Esophagus squamous epithelium (tissue), 5 donors: ENCODE measurements at regions not wholly inside any gene's neighbourhood (a gene's known extent, or its start where the extent isn't known, plus 50 kb on each side); places are given as distances from the start of the nearest gene placed in this dataset.

Experiments used
- DNase-seq: peaks from one replicate; lab custom pipeline; 2025; lab: John Stamatoyannopoulos, UW
- H3K27ac ChIP-seq, 4 donors: fragments of 200-600 bp; sonication (generic); one replicate each; pipeline ENCODE4 v1.5.1; 2016 to 2019; ENCODE audit warnings: mild to moderate bottlenecking in 1 of 4
- H3K27me3 ChIP-seq, 4 donors: fragments of 200-600 bp; sonication (generic); 1 replicate in 3 of 4; 2 replicates in 1 of 4; pipeline versions ENCODE4 v1.5.1 to v1.6.0; 2017 to 2021; ENCODE audit warnings: antibody characterized with exemption in 1 of 4
- H3K36me3 ChIP-seq, 3 donors: fragments of 200-600 bp; sonication (generic); one replicate each; pipeline ENCODE4 v1.5.1; 2016 to 2019
- H3K4me1 ChIP-seq, 3 donors: fragments of 200-600 bp; sonication (generic); one replicate each; pipeline ENCODE4 v1.5.1; 2017 to 2019
- H3K4me3 ChIP-seq, 4 donors: fragments of 200-600 bp; sonication (generic); 1 replicate in 3 of 4; 2 replicates in 1 of 4; pipeline ENCODE4 v1.5.1; 2016 to 2019; ENCODE audit warnings: mild to moderate bottlenecking in 2 of 4, moderate library complexity in 1 of 4
- H3K9me3 ChIP-seq, 3 donors: fragments of 200-600 bp; sonication (generic); one replicate each; pipeline ENCODE4 v1.5.1; 2016 to 2019
- POLR2A ChIP-seq, 4 donors: fragments of 450-650 bp; IDR thresholded peaks; one replicate each; pipeline ENCODE4 v1.6.1; 2017; ENCODE audit warnings: antibody characterized with exemption in 4 of 4, mild to moderate bottlenecking in 4 of 4, moderate library complexity in 3 of 4
- WGBS, 2 donors: methylation state at CpG; one replicate each; pipeline ENCODE4 v1.1.5; 2018; 5-methylcytosine and 5-hydroxymethylcytosine counted together
- intact Hi-C: fragments of 100-400 bp; cut with DNase I; formaldehyde crosslinking; loops from one replicate; pipeline ENCODE4 v1.15.0; 2022
- TF ChIP-seq, protein P1 (sequence below), 6 experiments: fragments of 450-650 bp in 4 of 6; fragments of 200-600 bp in 2 of 6; sonication (generic) in 2 of 6; IDR thresholded peaks; one replicate each; pipeline ENCODE4 v1.5.1; 2016 to 2019; ENCODE audit warnings: antibody characterized with exemption in 6 of 6, mild to moderate bottlenecking in 4 of 6, moderate library complexity in 4 of 6
- donor health status: DM: yes; HTN: yes; CAD: no.

GRCh38 chr10:30215141-30215540 lies 133.9 kb downstream of the MTPAP start:
- no peak for TF ChIP-seq POLR2A (IDR thresholded peaks at IDR 0.05)
- TF ChIP-seq, protein P1, sequence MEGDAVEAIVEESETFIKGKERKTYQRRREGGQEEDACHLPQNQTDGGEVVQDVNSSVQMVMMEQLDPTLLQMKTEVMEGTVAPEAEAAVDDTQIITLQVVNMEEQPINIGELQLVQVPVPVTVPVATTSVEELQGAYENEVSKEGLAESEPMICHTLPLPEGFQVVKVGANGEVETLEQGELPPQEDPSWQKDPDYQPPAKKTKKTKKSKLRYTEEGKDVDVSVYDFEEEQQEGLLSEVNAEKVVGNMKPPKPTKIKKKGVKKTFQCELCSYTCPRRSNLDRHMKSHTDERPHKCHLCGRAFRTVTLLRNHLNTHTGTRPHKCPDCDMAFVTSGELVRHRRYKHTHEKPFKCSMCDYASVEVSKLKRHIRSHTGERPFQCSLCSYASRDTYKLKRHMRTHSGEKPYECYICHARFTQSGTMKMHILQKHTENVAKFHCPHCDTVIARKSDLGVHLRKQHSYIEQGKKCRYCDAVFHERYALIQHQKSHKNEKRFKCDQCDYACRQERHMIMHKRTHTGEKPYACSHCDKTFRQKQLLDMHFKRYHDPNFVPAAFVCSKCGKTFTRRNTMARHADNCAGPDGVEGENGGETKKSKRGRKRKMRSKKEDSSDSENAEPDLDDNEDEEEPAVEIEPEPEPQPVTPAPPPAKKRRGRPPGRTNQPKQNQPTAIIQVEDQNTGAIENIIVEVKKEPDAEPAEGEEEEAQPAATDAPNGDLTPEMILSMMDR (IDR thresholded peaks at IDR 0.05), result no peak
- Histone ChIP-seq H3K27me3 (no peaks in the 10 kb centered on the region), H3K4me3 (no peak overlapping the region), H3K27ac (peak overlapping the region in 1 of 4 donors; percentile 42), H3K36me3 (no peaks in the 10 kb centered on the region), H3K4me1 (peaks cover 0 to 7% (median 5%) of the 10 kb centered on the region in 3 donors), H3K9me3 (no peaks in the 10 kb centered on the region)
- no peak for DNase-seq
- intact Hi-C loops, result no loop called here
- WGBS, 2 donors, result 69 to 82% methylated on average over 2 of the region's 2 CpGs

DNA sequence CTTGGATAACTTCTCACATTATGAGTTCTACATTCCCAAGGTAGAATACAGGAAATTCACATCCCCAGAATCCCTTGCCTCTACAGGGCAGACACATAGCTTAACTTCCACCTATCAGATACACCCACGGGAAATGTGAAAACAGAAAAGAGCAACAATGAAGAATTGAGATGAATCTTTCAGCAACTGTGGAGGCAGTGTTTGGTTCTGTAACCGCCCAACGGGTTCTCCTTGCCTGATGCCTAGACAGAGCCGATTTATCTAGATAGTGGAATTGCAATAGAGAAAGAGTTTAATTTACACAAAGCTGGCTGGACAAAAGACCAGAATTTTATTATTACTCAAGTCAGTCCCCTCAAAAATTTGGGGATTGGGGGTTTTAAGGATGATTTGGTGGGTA lies 138.8 kb downstream of the MTPAP start:
- H3K4me1 ChIP-seq, result no peaks in the 10 kb centered on the region
- H3K27ac ChIP-seq, result no peak overlapping the region
- no peaks in the 10 kb centered on the region for H3K36me3 ChIP-seq
- no peaks in the 10 kb centered on the region for H3K27me3 ChIP-seq
- no peaks in the 10 kb centered on the region for H3K9me3 ChIP-seq
- no peak for DNase-seq
- TF ChIP-seq, protein P1 (IDR thresholded peaks at IDR 0.05), result no peak
- TF ChIP-seq POLR2A (IDR thresholded peaks at IDR 0.05), result no peak
- no peak overlapping the region for H3K4me3 ChIP-seq
- intact Hi-C loops, result no loop called here
- 88 to 90% methylated on average over 4 of the region's 4 CpGs for WGBS, 2 donors

DNA sequence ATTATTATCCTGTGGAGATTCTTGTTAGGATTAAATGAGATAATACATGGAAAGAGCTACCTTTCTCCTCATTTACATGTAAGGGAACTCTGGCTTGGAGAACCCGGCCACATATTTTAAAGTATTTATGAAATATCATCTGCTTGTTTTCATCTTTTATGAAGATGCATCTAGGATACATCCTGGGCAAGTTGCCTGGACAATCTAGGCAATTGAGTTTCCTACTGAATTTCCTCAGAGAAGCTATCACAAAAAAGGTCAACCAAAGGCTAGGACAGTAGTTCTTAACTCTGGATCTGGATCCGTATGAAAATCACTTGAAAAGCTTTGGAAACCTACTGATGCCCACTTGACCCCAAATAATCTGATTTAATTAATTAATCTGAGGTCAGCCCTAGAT lies 140.7 kb downstream of the MTPAP start:
- no peak overlapping the region for H3K27ac ChIP-seq
- H3K27me3 ChIP-seq, result no peaks in the 10 kb centered on the region
- TF ChIP-seq, protein P1 (IDR thresholded peaks at IDR 0.05), result no peak
- no peak for TF ChIP-seq POLR2A (IDR thresholded peaks at IDR 0.05)
- no peak for DNase-seq
- WGBS, 2 donors, result 79 to 80% methylated on average over 2 of the region's 2 CpGs
- H3K4me1 ChIP-seq, result no peaks in the 10 kb centered on the region
- intact Hi-C loops, result no loop called here
- H3K36me3 ChIP-seq, result no peaks in the 10 kb centered on the region
- peaks cover 0 to 9% (median 6%) of the 10 kb centered on the region in 3 donors for H3K9me3 ChIP-seq
- H3K4me3 ChIP-seq, result no peak overlapping the region

- DNase-seq, result no peak
- WGBS, 2 donors, result 37 to 41% methylated on average over 10 of the region's 10 CpGs
Observed at GRCh38 chr10:30207485-30208052, 141.5 kb downstream of the MTPAP start.

DNA sequence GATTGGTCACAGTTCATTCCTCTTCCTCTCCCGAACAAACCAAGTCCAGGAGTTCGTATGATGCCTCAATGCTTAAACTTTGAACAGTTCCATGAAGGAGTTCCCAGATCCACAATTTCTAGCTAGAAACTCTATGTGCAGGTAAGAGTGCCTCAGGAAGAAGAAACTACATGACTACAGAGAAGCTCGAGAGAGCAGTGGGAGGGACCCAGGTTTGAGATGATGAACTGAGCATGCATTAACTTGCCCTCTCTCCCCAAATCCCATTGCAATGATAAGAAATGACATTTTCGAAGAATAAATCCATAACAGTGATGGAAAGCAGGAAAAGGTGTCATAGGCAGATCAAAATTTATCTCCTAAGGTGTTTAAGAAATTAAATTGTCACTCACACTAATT lies 140.6 kb upstream of the JCAD start:
- H3K27ac ChIP-seq, result no peak overlapping the region
- intact Hi-C loops, result no loop called here
- H3K9me3 ChIP-seq, result peaks cover 0 to 9% (median 6%) of the 10 kb centered on the region in 3 donors
- H3K36me3 ChIP-seq, result no peaks in the 10 kb centered on the region
- no peaks in the 10 kb centered on the region for H3K4me1 ChIP-seq
- DNase-seq, result no peak
- no peak overlapping the region for H3K4me3 ChIP-seq
- TF ChIP-seq, protein P1 (IDR thresholded peaks at IDR 0.05), result no peak
- no peak for TF ChIP-seq POLR2A (IDR thresholded peaks at IDR 0.05)
- peaks cover 0 to 11% (median 0%) of the 10 kb centered on the region in 4 donors for H3K27me3 ChIP-seq
- 65 to 66% methylated on average over 4 of the region's 4 CpGs for WGBS, 2 donors

More at GRCh38 chr10:30207485-30208052, 141.5 kb downstream of the MTPAP start:
- intact Hi-C loops, result no loop called here
- Histone ChIP-seq H3K9me3 (peaks cover 0 to 9% (median 6%) of the 10 kb centered on the region in 3 donors), H3K36me3 (no peaks in the 10 kb centered on the region), H3K27ac (no peak overlapping the region), H3K27me3 (no peaks in the 10 kb centered on the region), H3K4me1 (no peaks in the 10 kb centered on the region), H3K4me3 (no peak overlapping the region)
- TF ChIP-seq POLR2A (IDR thresholded peaks at IDR 0.05), result no peak
- TF ChIP-seq, protein P1 (IDR thresholded peaks at IDR 0.05), result no peak
